ENCODE measurements at regions not wholly inside any gene's neighbourhood (a gene's known extent, or its start where the extent isn't known, plus 50 kb on each side); places are given as distances from the start of the nearest gene placed in this dataset.

DNA sequence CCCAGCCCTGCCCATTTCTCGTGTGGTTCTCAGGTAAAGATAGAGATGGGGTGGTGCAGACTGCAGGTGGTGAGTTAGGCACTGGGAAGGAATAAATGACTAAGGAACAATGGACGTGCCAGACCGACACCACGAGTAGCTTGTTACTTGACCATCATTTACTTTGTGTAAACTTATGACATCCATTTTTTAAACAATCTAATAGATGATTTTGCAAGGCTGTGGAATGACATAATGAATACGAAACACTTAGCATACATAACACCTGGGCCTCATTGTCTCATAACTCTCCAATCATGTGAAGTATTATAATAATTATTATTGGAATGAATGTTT, 137.3 kb upstream of the CPEB2 start:
- no peak for DNase-seq

DNA sequence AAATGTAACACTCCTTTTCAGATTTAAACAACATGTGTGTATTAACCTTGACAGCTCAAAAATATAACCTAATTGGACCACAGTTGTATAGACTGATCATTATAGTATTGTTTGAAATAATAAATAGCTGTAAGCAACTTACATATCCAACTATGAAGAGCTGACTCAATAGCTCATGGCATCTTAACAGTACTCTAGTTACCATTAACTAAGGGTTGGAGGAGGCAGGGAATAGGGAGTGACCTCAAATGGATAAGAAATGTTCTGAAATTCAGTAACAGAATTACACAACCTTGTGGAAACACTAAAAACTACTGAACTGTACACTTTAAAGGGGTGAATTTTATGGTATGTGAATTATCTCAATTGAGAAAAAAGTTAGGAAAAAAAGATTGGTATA, 136.5 kb upstream of the CPEB2 start:
- no peak for DNase-seq

- no peak for DNase-seq
These were observed 134.4 kb upstream of the CPEB2 start for GRCh38 chr4:14867847-14868246.

DNA sequence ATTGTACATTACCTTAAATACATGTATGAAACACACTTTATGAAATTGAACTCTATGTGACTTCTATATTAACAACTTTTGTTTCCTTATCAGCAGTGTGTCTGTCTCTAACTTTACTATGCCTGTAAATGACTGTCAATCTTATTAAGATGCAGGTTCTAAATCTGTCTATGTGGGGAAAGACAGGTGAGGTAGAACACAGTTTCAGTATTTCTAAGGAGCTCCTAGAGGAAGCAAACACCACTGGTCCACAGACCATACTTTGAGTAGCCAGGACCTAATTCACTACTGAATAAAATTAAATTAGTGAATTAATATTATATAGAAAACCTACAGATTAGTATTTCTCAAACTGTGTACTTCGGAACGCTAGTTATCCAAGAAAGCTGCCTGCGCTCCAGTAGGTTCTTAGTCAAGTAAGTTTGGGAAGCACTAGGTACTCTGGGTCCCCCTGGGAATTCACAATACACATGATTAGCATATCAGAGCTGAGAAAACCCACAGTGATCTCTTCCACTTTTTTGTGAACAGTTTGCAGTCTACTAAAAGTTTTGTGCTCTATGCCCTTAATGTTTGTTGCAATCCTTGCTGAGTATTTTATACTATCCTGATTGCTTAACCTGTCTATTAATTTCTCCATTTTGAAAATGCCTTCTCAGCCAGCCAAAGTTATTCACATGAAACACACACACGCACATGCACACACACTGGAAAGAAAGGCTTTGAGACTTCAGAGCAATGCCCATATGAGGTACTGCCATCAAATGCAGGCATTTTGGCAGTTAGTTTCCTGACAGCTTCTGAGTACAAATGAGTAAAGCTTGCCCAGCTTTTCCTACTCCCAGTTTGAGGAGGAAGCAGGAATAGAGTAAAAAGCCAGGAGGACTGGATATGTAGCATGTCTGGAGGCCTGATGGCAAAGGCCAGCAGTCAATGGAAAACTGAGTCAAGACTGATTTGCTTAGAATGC, 133.6 kb upstream of the CPEB2 start:
- no peak for DNase-seq

DNA sequence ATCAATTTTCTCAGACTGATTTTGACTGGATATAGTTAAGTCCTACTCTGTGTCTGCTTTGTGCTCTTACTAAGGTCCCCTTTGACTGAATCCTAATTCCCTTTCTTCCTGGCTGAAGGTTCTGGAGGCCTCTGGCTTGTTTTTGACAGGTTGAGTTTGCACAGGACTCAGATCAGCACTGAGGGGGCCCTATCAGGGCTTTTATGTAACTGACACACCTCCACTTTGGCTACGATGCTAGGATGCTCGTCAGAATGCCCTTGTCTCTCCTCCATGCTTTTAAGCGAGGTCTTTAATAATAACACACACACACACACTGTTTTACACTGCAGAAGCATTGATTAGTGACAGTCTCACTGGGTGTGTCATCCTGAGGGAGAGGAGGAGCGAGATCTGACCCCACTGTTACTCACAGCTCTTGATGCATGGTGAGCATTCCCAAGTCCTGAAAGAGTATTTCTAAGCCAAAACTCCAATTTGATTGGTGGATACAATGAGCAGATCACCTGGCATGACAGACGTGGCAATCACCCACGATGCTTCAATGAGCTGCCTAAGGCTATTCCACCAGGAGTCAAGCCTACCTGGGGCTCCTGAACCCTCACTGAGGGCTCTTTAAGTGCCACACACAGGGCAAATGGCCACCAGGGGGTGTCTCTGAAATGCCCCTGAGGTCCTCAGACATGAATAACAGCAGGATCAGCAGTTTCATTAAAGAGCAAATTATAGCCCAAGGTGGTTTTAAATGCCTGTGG, 130.4 kb upstream of the CPEB2 start:
- no peak for DNase-seq

DNA sequence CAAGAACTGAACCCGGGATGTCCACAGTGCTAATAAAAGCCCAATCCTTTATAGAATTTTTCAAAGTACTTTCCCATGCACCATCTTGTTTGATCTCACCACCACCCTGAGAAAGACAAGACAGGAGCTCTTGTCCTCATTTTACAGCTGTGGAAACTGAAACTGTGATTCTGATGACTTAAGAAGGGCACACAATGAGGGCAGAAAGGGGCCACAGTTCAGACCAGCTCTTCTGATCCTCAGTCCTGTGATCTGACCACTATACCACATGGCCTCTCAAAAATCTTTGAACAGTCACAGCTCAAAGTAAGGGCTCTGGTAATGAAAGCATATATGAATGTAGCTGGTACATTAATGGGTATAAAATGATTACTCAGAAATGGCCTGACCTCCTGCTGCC, 127.3 kb upstream of the CPEB2 start:
- no peak for DNase-seq

DNA sequence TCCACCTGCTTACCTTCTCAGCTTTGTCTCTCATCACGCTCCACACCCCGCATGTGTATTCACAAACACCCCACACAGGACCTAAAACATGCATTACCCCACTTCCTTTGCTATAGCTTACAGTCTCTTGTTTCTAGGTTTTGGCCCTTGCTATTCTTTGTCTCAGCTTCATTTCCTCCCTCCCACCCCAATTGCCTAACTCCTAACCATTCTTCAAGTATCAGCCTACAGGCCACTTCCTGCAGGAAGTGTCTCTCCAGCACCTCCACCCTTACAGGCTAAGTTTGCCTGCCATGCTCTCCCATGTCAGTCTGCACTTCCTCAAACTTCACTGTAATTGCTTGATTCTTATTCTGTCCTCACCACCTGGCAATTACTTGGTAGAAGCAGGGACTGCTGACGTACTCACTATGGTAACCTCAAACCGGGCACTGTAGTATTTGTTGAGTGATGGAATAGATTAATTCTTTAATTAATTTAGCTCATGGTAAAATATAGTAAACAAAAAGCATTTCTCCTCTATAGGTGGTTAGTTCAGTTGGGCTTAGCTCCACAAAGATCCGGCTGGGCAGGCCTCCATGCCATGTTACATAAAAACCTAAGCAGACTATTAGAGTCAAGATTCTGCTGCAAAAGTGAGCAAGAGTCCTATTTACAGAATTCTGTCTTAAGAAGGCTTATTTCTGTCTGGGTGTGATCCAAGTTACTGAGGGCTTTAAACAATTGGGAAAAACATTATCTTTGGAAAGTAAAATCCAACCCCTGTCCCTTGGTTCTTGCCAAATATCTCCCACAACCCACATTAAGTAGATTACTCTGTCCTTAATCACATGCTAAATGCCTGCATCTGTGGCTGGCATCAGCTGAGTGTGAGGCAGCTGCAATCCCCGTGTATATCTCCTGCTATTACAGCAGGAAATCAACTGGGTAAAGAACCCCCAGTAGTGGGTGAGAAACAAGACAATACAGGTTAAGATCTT, 124.7 kb upstream of the CPEB2 start:
- no peak for DNase-seq

GRCh38 chr4:14878681-14879080, 123.6 kb upstream of the CPEB2 start:
- DNase-seq = no peak

DNA sequence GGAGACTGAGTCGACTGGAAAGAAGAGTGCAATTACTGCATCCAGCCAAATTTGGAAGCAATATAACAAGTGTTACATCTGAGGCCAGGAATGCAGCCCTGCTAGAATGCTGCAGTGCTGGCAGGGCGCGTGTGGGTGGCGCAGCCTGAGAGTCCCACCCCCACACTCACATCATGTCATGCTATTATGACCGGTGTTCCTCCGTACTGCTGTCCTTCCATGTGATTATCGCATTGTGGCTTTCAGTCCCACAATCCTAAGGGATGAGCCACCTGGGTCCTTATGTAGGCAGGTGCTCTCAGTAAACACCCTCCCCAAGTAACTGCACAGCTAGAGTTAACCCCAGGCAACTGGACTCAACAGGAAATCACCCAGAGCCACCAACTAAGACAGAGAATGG, 122.6 kb upstream of the CPEB2 start:
- no peak for DNase-seq

DNA sequence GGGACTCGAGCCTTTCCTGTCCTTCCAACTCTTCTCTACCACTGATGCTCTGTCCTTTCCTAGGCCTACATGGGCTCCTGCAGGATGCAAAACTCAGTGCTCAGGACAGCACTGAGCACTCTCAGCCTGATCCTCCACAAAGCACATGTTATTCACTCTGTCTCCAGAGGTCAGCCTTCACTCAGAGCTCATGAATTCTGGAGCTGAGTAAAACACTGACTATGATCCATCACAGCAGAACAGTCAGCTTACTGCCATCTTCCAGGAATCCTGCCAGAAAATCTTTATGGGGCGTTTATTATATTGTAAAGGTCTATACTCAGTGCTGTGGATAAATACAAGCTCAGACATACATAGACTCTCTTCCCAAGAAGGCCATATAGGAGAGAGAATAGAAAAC, 121.5 kb upstream of the CPEB2 start:
- DNase-seq = no peak

DNA sequence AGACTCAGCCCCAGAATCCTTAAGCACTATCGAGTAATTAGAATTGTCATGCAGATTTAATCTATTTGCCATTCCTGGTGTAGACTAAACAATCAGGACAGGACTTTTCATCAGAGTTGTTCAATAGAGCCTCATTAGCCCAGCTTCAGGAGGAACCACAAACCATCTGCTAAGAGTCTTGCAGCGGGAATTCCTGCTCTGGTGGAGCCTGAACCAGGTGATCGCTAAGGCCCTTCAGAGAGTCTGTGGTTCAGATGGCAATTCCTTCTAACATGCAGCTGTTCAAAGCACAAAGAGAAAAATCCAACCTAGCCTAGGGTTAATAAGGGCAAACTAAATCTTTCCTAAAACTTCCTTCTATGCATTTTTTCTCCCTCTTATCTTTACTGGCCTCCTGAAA, 119.1 kb upstream of the CPEB2 start:
- DNase-seq = no peak

- DNase-seq = no peak
These were observed 118.6 kb upstream of the CPEB2 start for GRCh38 chr4:14883661-14884060.

GRCh38 chr4:14887842-14888433, 114.3 kb upstream of the CPEB2 start:
- no peak for DNase-seq

- DNase-seq = no peak
These were observed 113.3 kb upstream of the CPEB2 start for GRCh38 chr4:14888790-14889572.

DNA sequence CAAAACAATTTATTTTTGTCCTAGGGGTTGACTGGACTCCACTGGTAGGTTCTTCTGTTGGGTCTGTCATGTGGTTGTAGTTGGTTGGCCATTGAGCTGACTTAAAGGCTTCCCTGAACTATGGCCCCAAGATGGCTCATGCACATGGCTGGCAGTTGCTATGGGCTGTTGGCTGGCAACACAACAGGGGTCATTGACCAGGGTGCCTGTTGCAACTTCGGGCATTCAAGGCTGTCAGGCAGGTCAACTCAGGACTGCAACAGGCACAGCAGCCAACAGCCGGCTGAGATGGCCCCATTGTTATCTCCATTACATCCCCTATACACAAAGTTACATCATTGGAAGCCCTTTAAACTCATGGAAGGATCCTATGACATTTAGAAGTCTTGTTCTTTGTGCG, 109.7 kb upstream of the CPEB2 start:
- DNase-seq = no peak

GRCh38 chr4:14893713-14894112, 108.6 kb upstream of the CPEB2 start:
- DNase-seq = peak in 1 of 2 experiments; percentile 4

GRCh38 chr4:14894392-14895292, 107.6 kb upstream of the CPEB2 start:
- DNase-seq = no peak

DNA sequence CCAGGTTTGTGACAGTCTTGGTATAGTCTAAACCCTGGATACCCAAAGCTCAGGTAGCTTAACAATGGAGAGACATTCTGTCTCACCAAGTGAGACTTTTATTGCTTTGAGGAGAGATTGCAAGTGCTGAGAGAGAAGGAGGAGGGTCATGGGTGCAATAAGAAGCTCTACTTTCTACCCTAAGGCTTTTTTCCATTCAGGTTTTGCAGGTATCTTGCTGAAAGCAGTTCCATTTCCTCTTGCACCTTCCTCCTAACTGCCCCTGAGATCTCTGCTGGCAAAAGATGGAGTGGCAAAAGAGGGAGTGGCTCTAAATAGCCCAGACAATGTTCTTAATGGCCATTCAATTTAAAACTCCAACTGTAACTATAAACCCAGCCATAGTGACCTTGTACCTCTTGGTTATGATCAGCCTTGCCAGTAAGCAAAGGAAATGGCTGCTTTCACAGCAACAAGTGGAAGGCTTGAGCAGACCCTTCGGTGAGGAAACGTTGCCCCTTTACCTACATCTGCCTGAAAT, 105.6 kb upstream of the CPEB2 start:
- no peak for DNase-seq

DNA sequence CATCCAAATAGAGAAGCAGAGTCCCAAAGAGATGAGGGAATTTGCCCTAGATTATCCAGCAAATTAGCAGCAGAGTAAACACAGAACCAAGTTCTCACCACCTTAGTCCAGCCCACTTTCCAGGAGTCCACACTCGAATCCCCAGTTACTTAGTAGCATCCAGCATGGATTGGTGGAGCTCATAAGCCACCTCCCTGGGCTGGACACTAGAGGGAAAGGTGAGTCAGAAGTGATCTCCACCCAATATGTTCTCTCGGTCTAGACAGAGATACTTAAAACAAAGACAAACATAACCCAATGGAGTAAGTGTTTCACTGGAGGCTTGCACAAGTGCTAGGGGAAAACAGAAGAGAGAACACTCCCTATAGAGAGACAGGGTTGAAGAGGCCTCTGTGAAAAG, 105.1 kb upstream of the CPEB2 start:
- no peak for DNase-seq

GRCh38 chr4:14898989-14899388, 103.3 kb upstream of the CPEB2 start:
- DNase-seq = no peak
